HG02571 (cell line): ENCODE measurements at regions not wholly inside any gene's neighbourhood (a gene's known extent, or its start where the extent isn't known, plus 50 kb on each side); places are given as distances from the start of the nearest gene placed in this dataset.

ENCODE experiments used
- ATAC-seq: cut with Tn5 transposase; IDR thresholded peaks from one replicate; pipeline ENCODE4 v1.9.1; 2021; ENCODE audit warnings: mild to moderate bottlenecking, moderate library complexity; ENCODE audit not compliant: unreplicated experiment

DNA sequence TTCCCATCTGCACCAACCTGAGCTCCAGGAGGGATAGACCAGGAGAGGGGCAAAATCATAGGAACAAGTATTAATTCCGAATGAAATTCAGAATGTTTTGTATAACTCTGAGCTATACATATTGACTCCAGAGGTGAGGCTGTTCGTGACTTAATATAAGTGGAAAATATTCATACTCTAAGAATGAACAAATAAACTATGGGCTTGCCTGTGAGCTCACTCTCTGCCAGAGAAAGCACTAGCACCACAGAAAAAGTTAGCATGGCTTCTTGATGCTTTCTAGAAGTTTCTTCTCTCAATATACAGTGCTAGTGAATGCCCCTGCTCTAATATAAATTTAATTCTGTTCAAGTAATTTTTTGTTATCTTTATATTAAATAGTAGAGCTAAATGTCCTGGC, 1536.4 kb upstream of the FLRT2 start:
- no peak for ATAC-seq

DNA sequence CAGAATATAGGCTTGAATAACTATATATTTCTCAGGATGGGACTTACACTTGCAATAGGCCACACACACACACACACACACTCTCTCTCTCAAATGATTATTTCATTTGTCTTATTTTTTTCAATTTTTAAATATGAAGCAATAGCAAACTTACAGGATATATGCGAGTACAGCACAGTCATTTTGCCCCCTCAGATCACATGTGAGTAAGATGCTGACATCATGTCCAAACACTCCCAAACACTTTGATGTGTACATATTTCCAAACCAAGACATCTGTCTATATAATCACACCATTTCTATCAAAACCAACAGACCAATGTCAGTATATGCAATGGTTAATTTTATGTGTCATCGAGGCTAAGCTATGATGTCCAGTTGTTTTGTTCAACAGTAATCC, 1535.9 kb upstream of the FLRT2 start:
- no peak for ATAC-seq

DNA sequence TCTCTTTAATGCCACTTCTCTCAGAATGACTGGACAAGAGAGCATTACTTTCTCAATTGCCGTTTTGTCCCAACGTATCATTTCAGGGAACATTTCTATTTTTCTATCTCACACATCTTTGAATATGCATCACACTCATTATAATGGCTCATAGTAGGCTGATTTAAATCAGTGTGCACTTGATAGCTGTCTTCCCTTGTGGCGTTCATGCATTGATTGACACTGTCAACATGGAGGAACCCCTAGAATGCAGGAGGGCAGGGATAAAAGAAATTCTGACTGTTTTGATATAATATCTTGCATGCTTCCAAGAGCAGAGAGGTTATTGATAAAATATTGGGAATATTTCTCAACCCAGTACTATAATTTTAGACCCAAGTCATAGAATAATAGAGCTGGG, 1528.9 kb upstream of the FLRT2 start:
- no peak for ATAC-seq

DNA sequence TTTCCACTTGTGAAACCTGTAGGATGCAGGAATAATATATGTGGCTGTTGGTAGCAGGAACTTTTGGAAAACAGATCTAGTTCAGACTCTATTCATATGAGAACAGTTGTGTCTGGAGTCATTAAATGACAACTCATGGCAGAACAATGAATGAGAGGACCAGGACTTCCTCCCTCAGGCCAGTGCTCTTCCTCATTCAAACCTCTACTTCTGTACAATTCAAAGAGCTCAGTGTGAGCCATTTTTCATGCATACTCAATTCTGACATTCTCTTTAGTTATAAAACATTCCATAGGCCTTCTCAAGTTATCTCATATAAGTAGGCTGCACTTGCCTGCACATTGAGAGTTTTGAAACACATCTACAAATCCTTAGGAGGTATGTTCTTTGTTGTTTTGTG, 1526.6 kb upstream of the FLRT2 start:
- ATAC-seq: no peak

DNA sequence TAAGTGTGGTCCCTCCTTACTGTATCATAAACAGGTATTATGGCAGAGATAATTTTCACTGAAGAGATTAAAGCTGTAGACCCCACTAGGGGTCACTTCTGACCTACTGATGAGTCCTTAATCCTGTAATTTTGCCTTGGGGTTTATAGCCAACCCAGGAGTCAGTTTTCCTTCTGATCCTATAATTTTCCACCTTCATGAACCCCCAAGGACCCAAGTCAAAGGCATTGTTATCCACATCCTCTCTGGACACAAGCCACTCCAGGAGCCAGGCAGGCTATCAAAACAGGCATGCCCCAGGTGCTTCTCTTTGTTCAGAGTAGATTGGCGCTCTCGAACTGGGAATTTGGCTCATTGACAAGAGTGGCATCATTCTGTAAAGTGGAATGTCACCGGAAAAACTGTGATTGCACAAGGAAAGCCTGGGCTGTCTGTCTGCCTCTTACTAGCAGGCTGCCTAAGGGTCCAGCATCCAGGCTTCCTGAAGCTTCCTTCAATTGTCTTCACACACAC, 1523.2 kb upstream of the FLRT2 start:
- no peak for ATAC-seq

DNA sequence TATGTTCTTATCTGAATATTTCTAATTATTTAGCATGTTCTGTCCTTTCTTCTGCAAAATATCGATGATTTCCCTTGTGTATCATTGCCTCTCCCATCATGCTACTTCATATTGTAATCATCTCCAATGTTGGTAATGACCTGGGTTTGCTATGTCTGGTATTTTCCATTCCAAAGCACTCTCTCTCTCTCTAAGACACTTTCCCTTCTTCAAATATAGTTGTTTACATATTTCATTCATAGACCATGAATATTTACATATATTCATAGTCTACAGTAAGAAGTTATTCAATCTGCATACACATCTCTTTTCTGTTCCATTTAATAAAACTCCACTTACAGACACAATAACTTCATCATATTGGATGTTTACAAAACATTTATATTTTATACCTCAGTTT, 1516.5 kb upstream of the FLRT2 start:
- ATAC-seq: no peak

DNA sequence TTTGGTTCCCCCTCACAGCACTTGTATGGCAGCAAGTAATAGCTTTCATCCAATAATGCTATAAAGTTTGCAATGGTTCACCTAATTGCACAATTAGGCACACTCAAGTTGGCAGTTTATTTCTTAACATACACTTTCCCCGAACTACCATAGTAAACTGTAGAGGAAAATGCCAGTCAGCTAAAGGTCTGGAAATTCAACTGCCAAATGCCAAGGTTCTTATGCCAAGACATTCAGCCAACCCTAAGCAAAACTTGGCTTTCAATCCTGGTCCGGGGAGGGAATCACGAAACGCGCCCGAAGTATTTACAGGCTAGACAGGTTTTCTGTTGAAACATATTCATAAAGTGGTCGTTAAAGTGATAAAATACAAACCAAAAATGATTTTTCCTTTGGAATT, 1512.4 kb upstream of the FLRT2 start:
- ATAC-seq: no peak

DNA sequence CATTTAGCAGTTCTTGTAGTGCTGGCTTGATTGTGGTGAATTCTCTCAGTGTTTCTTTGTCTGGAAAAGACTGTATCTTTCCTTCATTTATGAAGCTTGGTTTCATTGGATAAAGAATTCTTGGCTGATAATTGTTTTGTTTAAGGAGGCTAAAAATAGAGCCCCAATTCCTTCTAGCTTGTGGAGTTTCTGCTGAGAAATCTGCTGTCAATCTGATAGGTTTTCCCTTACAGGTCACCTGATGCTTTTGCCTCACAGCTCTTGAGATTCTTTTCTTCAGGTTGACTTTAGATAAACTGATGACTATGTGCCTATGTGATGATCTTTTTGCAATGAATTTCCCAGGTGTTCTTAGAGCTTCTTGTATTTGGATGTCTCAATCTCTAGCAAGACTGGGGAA, 1508.5 kb upstream of the FLRT2 start:
- ATAC-seq: no peak

DNA sequence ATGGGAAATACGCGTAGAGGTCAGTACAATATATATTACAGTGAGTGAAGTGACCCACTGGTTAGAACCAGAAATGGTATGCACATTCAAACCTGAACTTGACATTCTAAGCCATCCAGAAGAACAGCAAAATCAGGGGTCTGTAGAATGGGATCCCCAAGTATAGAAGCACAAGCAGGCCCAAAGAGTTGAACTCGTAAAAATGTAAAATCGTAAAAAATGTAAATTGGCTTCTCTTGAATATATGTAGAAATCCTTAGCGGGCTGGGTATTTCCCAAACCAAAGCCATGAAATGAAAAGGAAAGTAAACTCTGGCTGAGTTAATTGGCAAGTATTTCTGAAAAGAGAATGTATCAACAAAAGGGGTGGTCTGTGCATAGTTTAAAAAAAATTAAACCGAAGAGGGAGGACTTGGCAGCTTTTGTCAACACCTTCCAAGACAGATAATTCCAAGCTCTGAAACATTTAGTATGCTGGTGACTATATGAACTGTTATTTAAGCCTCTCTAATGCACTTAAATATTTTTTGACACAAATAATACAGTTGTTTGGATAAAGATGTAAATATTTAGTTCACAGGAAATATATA, 1505.6 kb upstream of the FLRT2 start:
- no peak for ATAC-seq

DNA sequence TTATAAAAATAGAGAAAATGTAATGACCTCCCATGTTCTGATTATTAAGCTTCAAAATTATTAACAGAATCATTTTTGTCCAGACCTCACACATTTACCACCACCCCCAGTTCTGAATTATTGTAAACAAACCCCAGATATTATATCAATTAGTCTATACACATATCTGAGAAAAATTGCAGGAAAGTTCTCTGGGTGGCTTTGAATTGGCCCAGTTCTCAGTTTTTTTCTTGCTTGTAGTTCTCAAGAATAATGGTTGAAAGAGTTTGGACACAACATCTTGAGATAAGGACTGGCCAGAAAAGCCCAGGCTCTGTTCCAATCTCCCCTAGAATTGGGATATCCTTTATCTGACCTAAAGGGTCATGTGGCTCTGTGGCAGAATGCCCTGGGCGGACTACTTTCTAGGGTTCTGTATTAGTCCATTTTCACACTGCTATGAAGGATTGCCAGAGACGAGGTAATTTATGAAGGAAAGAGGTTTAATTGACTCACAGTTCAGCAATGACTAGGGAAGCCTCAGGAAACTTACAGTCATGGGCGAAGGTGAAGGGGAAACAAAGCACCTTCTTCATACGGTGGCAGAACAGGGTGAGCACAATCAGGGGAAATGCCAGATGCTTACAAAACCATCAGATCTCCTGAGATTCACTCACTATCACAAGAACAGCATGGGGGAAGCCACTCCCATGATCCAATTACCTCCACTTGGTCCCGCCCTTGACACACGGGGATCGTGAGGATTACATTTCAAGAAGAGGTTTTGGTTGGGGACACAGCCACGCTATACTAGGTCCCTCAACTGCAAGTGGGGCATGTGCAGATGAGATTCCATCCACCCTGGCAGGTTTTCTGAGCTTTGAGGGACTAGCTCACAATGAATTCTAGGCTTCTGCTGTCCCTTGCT, 1504.6 kb upstream of the FLRT2 start:
- ATAC-seq: no peak

DNA sequence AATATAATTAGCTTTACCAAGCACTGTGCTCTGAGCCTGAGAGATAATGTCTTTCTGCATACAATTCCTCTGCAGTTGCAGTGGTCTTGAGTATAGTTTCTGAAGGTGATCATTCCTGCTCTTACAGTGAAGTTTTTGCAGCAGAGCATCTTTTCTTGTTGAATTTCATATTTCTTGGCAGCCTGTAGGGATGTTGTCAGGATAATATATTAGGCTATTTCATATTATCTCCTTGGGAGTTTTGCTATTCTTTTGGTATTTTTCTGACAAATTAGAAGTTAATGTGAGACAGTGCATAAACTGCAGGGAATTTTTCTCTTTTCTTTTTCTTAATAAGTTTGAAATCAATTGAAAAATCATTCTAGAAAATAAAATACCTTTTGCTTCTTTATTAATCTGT, 1502.6 kb upstream of the FLRT2 start:
- no peak for ATAC-seq

DNA sequence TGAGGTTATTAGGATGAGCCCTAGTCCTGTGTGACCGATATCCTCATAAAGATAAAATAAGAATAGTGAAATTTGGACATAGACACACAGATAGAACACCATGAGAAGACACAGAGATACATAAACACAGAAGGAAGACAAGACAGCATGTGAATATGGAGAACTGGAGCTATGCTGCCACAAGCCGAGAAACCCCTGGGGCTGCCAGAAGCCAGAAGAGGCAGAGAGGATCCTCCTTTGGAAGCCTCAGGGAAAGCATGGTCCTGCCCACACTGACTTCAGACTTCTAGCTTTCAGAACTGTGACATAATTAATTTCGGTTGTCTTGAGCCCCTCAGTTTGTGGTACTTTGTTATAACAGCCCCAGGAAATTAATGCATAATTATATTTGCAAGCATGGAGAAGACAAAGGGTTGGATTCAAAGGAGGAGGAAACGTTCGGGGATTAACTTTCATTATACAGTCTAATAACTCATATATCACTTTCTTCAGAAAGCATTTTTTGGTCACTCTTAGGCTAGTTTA, 1501.8 kb upstream of the FLRT2 start:
- no peak for ATAC-seq

DNA sequence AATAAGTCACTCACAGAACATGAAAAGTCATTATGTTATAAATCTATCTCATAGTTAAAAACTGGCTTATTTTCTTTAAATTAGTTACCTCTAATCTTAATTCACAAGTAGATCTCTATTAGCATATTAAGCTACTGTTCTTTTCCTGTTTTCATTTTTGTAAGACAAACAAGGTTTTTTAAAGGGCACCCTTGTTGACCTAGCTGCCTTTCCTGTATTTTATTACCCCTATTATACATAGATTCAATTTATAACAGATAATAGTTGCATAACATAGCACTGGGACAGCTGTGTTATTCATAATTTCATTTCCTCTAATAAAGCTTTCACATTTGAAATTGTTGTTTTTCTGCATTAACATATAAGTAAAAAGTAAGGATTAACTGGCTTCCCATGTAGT, 1500.7 kb upstream of the FLRT2 start:
- no peak for ATAC-seq

DNA sequence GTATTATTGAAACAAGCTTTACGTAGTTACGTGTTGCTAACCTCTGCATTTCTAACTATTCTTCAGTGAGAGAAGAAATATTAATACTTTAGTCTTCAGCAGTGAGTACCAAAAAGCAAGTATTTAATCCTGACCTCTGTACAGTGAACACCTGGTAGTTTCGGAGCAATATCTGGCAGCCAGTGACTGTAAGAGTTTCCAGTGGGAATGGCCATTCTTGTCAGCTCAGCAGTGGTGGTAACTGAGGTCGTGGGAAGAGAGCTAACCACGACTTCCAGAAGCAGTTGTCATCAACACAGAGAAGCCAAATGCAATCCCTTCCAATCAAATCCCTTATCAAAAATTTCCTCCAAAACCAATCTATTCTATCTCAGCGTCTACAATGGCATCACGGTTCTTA, 1500.2 kb upstream of the FLRT2 start:
- no peak for ATAC-seq

DNA sequence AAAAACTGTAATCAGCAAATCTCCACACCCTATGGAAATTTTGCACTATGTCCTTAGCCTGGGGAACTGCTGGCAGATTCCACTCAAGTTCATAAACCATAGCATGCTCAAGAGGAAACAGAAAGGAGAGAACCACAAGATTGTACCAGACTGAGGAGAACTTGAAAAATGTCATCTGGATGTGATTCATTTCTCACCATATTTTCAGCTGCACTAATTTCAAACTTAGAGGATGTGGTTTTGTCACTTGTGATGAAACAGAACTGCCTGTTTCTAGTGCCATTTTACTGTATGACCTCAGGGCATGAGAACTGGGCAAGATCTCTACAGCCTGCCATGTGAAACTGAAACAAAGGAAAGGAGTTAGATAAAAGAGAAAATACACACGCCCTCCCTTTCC, 1493.1 kb upstream of the FLRT2 start:
- ATAC-seq: no peak

DNA sequence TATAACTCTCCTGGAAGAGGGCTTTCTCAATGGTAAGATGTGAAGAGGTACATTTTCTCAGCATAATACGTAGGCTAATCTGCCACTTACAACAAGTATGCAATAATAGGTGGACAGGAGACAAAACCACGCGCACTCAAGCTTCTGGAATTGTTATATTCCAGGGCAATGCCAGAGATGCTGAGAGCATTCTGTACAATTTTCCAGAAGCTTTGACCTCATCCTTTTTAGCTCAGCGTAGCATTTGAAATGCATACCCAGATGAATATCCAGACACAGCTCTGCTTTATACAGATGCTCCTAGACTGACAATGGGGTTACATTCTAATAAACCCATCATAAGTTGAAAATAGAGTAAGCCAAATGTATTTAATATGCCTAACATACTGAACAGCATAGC, 1492.4 kb upstream of the FLRT2 start:
- no peak for ATAC-seq

DNA sequence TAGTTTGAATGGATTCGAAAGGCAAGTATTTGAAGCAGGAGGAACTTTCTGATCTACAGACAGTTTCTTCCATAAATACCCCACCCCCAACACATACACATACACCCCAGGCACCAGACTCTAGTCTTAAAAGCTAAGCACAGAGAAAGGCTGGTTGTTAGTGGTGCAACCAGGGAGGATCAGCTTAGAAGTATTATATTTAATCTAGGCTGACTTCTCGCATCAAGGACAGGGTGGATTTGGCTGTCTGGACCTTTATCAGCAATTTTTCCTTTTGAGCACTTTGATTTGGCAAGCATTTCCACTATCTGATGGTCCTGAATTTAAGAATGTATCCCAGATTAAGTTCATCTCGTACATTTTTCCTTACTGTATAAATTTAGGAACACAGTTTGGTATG, 1489.8 kb upstream of the FLRT2 start:
- no peak for ATAC-seq

DNA sequence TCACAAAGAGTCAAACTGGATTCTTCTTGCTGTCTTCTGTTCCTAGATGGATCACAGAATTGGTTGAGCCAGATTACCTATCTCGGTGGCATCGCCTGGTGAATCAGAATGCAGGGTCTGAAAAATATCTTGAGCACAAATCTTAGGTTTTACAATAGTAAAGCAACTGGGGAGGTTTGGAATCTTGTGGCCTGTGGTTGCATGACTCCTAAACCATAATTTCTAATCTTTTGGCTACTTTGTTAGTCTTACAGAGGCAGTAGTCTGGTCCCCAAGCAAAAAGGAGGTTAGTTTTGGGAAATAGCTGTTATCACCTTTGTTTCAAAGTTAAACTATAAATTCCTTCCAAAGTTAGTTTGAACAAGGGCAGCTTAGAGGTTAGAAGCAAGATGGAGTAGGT, 1488.5 kb upstream of the FLRT2 start:
- no peak for ATAC-seq

DNA sequence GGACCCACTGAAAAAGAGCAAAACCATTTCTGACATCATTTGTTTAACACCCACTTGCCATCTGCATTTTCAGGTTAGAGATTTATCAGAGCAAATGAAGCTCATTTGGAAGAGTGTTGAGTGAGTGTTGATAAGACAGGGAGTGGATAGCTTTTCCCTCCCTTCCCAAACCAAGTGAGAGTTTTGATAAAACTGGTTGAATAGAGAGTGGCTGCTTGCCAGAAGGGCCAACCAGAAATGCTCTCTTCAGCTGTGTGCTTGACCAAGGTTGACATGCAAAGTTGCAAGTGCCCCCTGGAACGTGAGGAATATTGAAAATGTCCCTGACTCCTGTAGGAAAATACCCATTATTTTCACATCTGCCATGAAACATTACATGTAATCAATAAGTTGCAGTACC, 1487.0 kb upstream of the FLRT2 start:
- ATAC-seq: no peak

DNA sequence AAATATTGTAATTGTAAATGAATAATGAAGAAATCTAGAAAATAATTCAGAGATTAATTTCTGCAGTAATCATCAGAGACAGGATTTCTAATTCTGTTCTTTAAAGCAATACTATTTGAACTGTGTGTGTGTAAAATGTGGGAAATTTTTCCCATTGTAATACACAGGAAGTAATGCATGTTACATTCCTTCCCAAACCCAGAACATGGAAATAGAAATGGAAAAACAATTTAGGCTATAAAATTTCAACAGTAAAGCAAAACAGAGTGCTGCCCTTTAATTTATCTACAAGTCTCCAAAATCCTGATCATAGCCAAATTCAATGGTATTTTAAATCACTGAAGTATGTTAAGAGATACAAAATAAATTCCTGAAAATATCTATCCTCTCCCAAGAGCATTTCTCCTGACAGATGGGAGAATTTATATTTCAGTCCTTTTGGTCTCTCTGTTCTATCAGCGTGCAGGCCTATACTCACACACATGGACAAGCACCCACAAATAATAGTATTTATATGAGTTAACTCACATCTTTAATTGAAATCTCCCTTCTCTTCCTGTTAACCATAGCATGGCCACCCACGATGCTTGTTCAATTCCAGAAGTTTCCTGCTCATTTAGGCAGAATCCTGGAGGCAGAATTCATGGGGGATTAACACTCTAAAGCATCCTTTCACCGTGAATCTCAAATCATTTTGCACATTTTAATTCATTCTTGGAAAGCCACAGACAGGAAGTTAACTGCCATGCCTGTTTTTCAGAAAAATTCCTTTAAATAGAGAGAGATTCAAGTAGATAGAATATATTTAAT, 1465.4 kb upstream of the FLRT2 start:
- ATAC-seq: no peak

DNA sequence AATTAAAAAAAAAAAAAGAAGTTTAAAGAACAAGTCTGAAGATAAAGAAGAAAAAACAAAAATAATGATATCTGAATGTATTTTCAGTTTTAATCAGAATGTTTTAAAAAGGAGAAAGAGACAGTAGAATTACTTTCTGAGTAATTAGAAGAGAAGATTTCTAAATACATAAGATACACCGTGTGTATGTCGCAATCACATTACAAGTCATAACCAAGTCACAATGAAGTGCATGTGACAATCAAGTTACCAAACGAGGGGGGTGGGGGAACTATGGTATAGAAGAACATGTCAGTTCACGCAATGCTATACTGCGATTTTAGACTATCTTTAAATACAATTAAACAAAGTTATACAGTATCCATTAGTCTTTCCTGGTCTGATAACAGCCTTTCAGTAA, 1464.1 kb upstream of the FLRT2 start:
- ATAC-seq: no peak
